CD14-positive monocyte (primary cell): ENCODE measurements at regions not wholly inside any gene's neighbourhood (a gene's known extent, or its start where the extent isn't known, plus 50 kb on each side); places are given as distances from the start of the nearest gene placed in this dataset.

Experiments used
- DNase-seq, 3 donors: peaks; one replicate each; pipeline ENCODE4 v3.0.0-alpha.2; 2011 to 2022
- H2AFZ ChIP-seq: 2 replicates; pipeline ENCODE4 v1.6.0; 2012; ENCODE audit warnings: mild to moderate bottlenecking, low read depth, low read length, inconsistent platforms; ENCODE audit not compliant: insufficient read depth, poor library complexity, severe bottlenecking
- H3K27ac ChIP-seq, 2 donors: 1 replicate in 1 of 2; 2 replicates in 1 of 2; pipeline ENCODE4 v1.5.1; 2012 to 2013; ENCODE audit warnings: low read length in 2 of 2, control low read depth in 1 of 2, inconsistent platforms in 1 of 2, low read depth in 1 of 2, mild to moderate bottlenecking in 1 of 2
- H3K27me3 ChIP-seq, 2 donors: one replicate each; pipeline versions ENCODE4 v1.6.0 to v1.6.1; 2011 to 2013; ENCODE audit warnings: low read length in 2 of 2; ENCODE audit not compliant: control insufficient read depth in 2 of 2, insufficient read depth in 2 of 2
- H3K36me3 ChIP-seq, 2 donors: replicated peaks in 1 of 2; 1 replicate in 1 of 2; 2 replicates in 1 of 2; pipeline versions ENCODE4 v1.5.1 to v1.6.1; 2012 to 2013; ENCODE audit warnings: low read length in 2 of 2, control low read depth in 1 of 2, inconsistent platforms in 1 of 2, mild to moderate bottlenecking in 1 of 2; ENCODE audit not compliant: insufficient read depth in 2 of 2, control insufficient read depth in 1 of 2
- H3K4me1 ChIP-seq, 2 donors: 1 replicate in 1 of 2; 2 replicates in 1 of 2; pipeline versions ENCODE4 v1.5.1 to v1.6.1; 2012 to 2013; ENCODE audit warnings: low read length in 2 of 2, control low read depth in 1 of 2, inconsistent platforms in 1 of 2, mild to moderate bottlenecking in 1 of 2, moderate library complexity in 1 of 2; ENCODE audit not compliant: insufficient read depth in 2 of 2, control insufficient read depth in 1 of 2
- H3K4me2 ChIP-seq: replicated peaks from 2 replicates; pipeline ENCODE3; 2012; ENCODE audit warnings: low read length, moderate library complexity, mild to moderate bottlenecking; ENCODE audit not compliant: poor library complexity, severe bottlenecking; ENCODE audit errors: extremely low read depth
- H3K4me3 ChIP-seq, 3 experiments: fragments of 200-600 bp in 1 of 3; sonication (generic) in 1 of 3; replicated peaks in 1 of 3; 1 replicate in 2 of 3; 2 replicates in 1 of 3; pipeline ENCODE4 v1.5.1; 2011 to 2013; ENCODE audit warnings: low read length in 3 of 3, mild to moderate bottlenecking in 3 of 3, control low read depth in 2 of 3, low read depth in 2 of 3, inconsistent platforms in 1 of 3, moderate library complexity in 1 of 3
- H3K79me2 ChIP-seq: 2 replicates; pipeline ENCODE4 v1.6.0; 2012; ENCODE audit warnings: mild to moderate bottlenecking, control low read depth, inconsistent platforms, low read length, moderate library complexity; ENCODE audit not compliant: insufficient read depth
- H3K9ac ChIP-seq: 2 replicates; pipeline ENCODE4 v1.6.0; 2017; ENCODE audit warnings: low read length, mild to moderate bottlenecking; ENCODE audit not compliant: insufficient read depth, poor library complexity, severe bottlenecking
- H3K9me3 ChIP-seq, 2 donors: replicated peaks in 1 of 2; 1 replicate in 1 of 2; 2 replicates in 1 of 2; pipeline versions ENCODE4 v1.5.1 to v1.6.1; 2012 to 2013; ENCODE audit warnings: low read length in 2 of 2, control low read depth in 1 of 2; ENCODE audit not compliant: control insufficient read depth in 1 of 2, insufficient read depth in 1 of 2
- H4K20me1 ChIP-seq: 2 replicates; pipeline ENCODE4 v1.6.0; 2012; ENCODE audit warnings: mild to moderate bottlenecking, low read length, control low read depth, moderate library complexity; ENCODE audit not compliant: insufficient read depth
- H3K27ac Mint-ChIP-seq, 7 donors: one replicate each; pipeline ENCODE4 v1.8.0; 2020; ENCODE audit warnings: mild to moderate bottlenecking in 7 of 7, mixed read lengths in 7 of 7, moderate library complexity in 6 of 7, inconsistent platforms in 2 of 7
- H3K27me3 Mint-ChIP-seq, 3 donors: one replicate each; pipeline ENCODE4 v1.8.0; 2021 to 2022; ENCODE audit warnings: low read depth in 3 of 3, mild to moderate bottlenecking in 3 of 3, mixed read lengths in 3 of 3, moderate library complexity in 3 of 3, inconsistent platforms in 1 of 3
- H3K36me3 Mint-ChIP-seq, 2 donors: one replicate each; pipeline ENCODE4 v1.8.0; 2020; ENCODE audit warnings: mixed read lengths in 2 of 2, inconsistent platforms in 1 of 2, mild to moderate bottlenecking in 1 of 2
- H3K4me1 Mint-ChIP-seq: one replicate; pipeline ENCODE4 v1.8.0; 2020; ENCODE audit warnings: mild to moderate bottlenecking, mixed read lengths
- H3K4me3 Mint-ChIP-seq, 2 donors: one replicate each; pipeline ENCODE4 v1.8.0; 2020; ENCODE audit warnings: mild to moderate bottlenecking in 2 of 2, mixed read lengths in 2 of 2, moderate library complexity in 1 of 2
- H3K9me3 Mint-ChIP-seq, 7 donors: one replicate each; pipeline ENCODE4 v1.8.0; 2020 to 2022; ENCODE audit warnings: mixed read lengths in 7 of 7, mild to moderate bottlenecking in 6 of 7, moderate library complexity in 6 of 7, inconsistent platforms in 2 of 7
- CTCF ChIP-seq: fragments of 200-600 bp; IDR thresholded peaks from one replicate; pipeline ENCODE4 v1.8.0; 2022; ENCODE audit warnings: antibody characterized with exemption, mild to moderate bottlenecking
- WGBS: methylation state at CpG from one replicate; pipeline ENCODE4 v1.1.5; 2013; ENCODE audit warnings: missing lambda C conversion rate; ENCODE audit not compliant: insufficient coverage; 5-methylcytosine and 5-hydroxymethylcytosine counted together
- intact Hi-C, 2 donors: fragments of 100-400 bp; cut with micrococcal nuclease; formaldehyde crosslinking; loops; one replicate each; pipeline versions ENCODE4 v1.15.0 to v1.15.1; 2023

DNA sequence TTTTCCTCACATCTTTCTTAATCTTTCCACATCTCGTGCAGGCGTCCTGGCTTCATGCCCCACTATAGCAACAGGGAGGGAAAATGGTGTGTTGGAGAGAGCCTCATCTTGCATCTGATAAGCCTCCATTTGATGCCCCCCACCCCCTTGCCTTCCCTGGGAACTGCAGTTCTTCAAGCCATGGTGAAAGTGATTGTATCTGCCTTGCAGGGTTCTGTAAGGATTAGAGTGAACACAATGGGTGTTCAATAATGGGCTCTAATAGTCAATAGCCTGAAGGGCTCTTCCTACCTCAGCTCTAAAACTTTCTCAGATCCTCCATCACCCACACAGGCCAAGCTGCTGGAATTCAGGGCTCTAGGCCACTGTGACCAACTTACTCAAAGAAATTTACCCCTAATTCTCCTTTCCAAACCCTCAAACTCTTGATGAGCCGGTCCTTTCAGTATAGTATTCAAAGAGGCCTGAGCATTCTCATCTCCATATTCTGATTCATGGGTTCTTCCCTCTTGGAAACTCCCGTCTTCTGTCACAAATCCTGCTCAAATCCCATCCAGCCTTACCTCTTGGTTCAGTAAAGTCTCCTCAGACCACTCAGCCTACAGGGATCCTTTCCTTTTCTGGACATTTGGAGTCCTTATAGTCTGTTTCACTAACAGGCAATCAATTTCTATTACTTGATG, 128.3 kb upstream of the TRIM2 start:
- Histone ChIP-seq H3K4me3 (no peak overlapping the region), H3K4me1 (no peaks in the 10 kb centered on the region), H3K9me3 (no peaks in the 10 kb centered on the region), H3K9ac (no peak overlapping the region), H3K79me2 (no peaks in the 10 kb centered on the region), H3K36me3 (no peaks in the 10 kb centered on the region), H3K4me2 (no peak overlapping the region), H3K27ac (no peak overlapping the region), H3K27me3 (no peaks in the 10 kb centered on the region), H2AFZ (no peak overlapping the region), H4K20me1 (no peaks in the 10 kb centered on the region)
- H3K36me3 Mint-ChIP-seq = no peaks in the 10 kb centered on the region
- H3K27me3 Mint-ChIP-seq = peaks cover 0 to 5% (median 2%) of the 10 kb centered on the region in 3 donors
- no peak overlapping the region for H3K27ac Mint-ChIP-seq
- peaks cover 0 to 3% (median 0%) of the 10 kb centered on the region in 7 donors for H3K9me3 Mint-ChIP-seq
- no peak for DNase-seq
- peaks cover 2% of the 10 kb centered on the region for H3K4me1 Mint-ChIP-seq
- no peak for TF ChIP-seq CTCF
- intact Hi-C loops = no loop called here
- H3K4me3 Mint-ChIP-seq = no peak overlapping the region
- 91% methylated on average over 2 of the region's 4 CpGs for WGBS

- no peaks in the 10 kb centered on the region for H3K36me3 Mint-ChIP-seq
- no CpG with 5 or more reads among the region's 3 CpGs for WGBS
- no peak overlapping the region for H3K9ac ChIP-seq
- no peak overlapping the region for H2AFZ ChIP-seq
- no peaks in the 10 kb centered on the region for H3K9me3 Mint-ChIP-seq
- no peaks in the 10 kb centered on the region for H3K36me3 ChIP-seq
- no peaks in the 10 kb centered on the region for H4K20me1 ChIP-seq
- H3K4me2 ChIP-seq = no peak overlapping the region
- H3K4me1 Mint-ChIP-seq = peaks cover 2% of the 10 kb centered on the region
- H3K27ac Mint-ChIP-seq = no peak overlapping the region
- no peaks in the 10 kb centered on the region for H3K4me1 ChIP-seq
- no peak overlapping the region for H3K4me3 ChIP-seq
- no peaks in the 10 kb centered on the region for H3K9me3 ChIP-seq
- intact Hi-C loops = no loop called here
- H3K79me2 ChIP-seq = no peaks in the 10 kb centered on the region
- no peak for TF ChIP-seq CTCF
- H3K27me3 Mint-ChIP-seq = peaks cover 0 to 5% (median 3%) of the 10 kb centered on the region in 3 donors
- H3K27me3 ChIP-seq = no peaks in the 10 kb centered on the region
- H3K4me3 Mint-ChIP-seq = no peak overlapping the region
- no peak overlapping the region for H3K27ac ChIP-seq
- DNase-seq = no peak
Measured at GRCh38 chr4:153076861-153077260, 127.4 kb upstream of the TRIM2 start.
